ENCODE measurements at regions not wholly inside any gene's neighbourhood (a gene's known extent, or its start where the extent isn't known, plus 50 kb on each side); places are given as distances from the start of the nearest gene placed in this dataset.

GRCh38 chr20:40966516-40967185 lies 62.0 kb upstream of the TOP1 start:
- Histone ChIP-seq H3K4me3 (ENCODE audit: low read depth in 2 of 2, low read length in 2 of 2) (no peak overlapping the region), H3K9me3 (ENCODE audit: control insufficient read depth, insufficient read depth, low read depth, low read length) (no peaks in the 10 kb centered on the region), H3K27ac (ENCODE audit: low read length) (no peak overlapping the region), H3K4me1 (ENCODE audit: control insufficient read depth, insufficient read depth, low read length) (no peaks in the 10 kb centered on the region; the same call in 1 of the 2 replicates), H3K36me3 (ENCODE audit: control insufficient read depth, insufficient read depth, low read length) (no peaks in the 10 kb centered on the region), H3K27me3 (ENCODE audit: control insufficient read depth, insufficient read depth, low read length) (no peaks in the 10 kb centered on the region)
- ATAC-seq (no peak), DNase-seq (ENCODE audit: low read depth, low spot score) (no peak)
- ChIA-PET POLR2A (no interaction called here), CTCF (no interaction called here)
- intact Hi-C loops (cut with micrococcal nuclease; ENCODE audit: unreplicated experiment): no loop called here
- in situ Hi-C loops (cut with HindIII; ENCODE audit: low pct_unique_long_range_greater_than_20kb, low sequenced_read_pairs): no loop called here
- no TSS peak for BruUV-seq (replicated peaks)
- TF ChIP-seq TCF7L2 (IDR thresholded peaks at IDR 0.05; ENCODE audit: low read depth, low read length) (no peak), SIN3A (IDR thresholded peaks at IDR 0.05; ENCODE audit: borderline replicate concordance, insufficient read depth, low read depth, low read length) (no peak), POLR2AphosphoS5 (IDR thresholded peaks at IDR 0.05; ENCODE audit: low read depth, low read length) (no peak), REST (IDR thresholded peaks at IDR 0.05; ENCODE audit: insufficient read depth in 1 of 2, low read depth in 2 of 2, low read length in 1 of 2) (no peak), CTCF (IDR thresholded peaks at IDR 0.05) (no peak)

DNA sequence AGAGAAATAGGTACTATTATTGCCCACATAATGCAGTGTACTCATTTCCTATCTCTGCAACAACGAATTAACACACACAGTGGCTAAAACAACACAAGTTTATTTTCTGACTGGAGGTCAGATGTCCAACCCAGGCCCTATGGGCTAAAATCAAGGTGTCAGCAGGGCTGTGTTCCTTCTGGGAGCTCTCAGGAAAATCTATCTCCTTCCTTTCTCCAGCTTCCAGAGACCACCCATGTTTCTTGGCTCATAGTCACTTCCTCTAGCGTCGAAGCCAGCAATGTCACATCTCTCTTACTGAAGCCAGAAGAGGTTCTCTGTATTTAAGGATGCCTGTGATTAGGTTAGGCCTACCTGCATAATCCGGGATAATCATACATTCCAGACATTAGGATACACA lies 60.9 kb upstream of the TOP1 start:
- in situ Hi-C loops (cut with HindIII; ENCODE audit: low pct_unique_long_range_greater_than_20kb, low sequenced_read_pairs) (no loop called here), intact Hi-C loops (cut with micrococcal nuclease; ENCODE audit: unreplicated experiment) (loop anchor here (1.0 kb wide), 1 partner anchor 128 kb away; no protein-coding TSS in a partner anchor)
- Histone ChIP-seq H3K27me3 (ENCODE audit: control insufficient read depth, insufficient read depth, low read length) (no peaks in the 10 kb centered on the region), H3K36me3 (ENCODE audit: control insufficient read depth, insufficient read depth, low read length) (no peaks in the 10 kb centered on the region), H3K9me3 (ENCODE audit: control insufficient read depth, insufficient read depth, low read depth, low read length) (no peaks in the 10 kb centered on the region), H3K4me1 (ENCODE audit: control insufficient read depth, insufficient read depth, low read length) (no peaks in the 10 kb centered on the region; the same call in 1 of the 2 replicates), H3K4me3 (ENCODE audit: low read depth in 2 of 2, low read length in 2 of 2) (no peak overlapping the region), H3K27ac (ENCODE audit: low read length) (no peak overlapping the region)
- no peak for TF ChIP-seq CTCF (IDR thresholded peaks at IDR 0.05)
- no peak for TF ChIP-seq SIN3A (IDR thresholded peaks at IDR 0.05; ENCODE audit: borderline replicate concordance, insufficient read depth, low read depth, low read length)
- no peak for TF ChIP-seq TCF7L2 (IDR thresholded peaks at IDR 0.05; ENCODE audit: low read depth, low read length)
- no peak for TF ChIP-seq POLR2AphosphoS5 (IDR thresholded peaks at IDR 0.05; ENCODE audit: low read depth, low read length)
- no peak for TF ChIP-seq REST (IDR thresholded peaks at IDR 0.05; ENCODE audit: insufficient read depth in 1 of 2, low read depth in 2 of 2, low read length in 1 of 2)
- ChIA-PET CTCF (interaction anchor here (0.7 to 1.1 kb wide), 2 partner anchors 23 to 345 kb away, joined by 3 to 6 read pairs; no protein-coding TSS in a partner anchor), POLR2A (no interaction called here)
- ATAC-seq (no peak), DNase-seq (ENCODE audit: low read depth, low spot score) (no peak)
- no TSS peak for BruUV-seq (replicated peaks)

All from Panc1 (cell line).